ENCODE measurements at regions not wholly inside any gene's neighbourhood (a gene's known extent, or its start where the extent isn't known, plus 50 kb on each side); places are given as distances from the start of the nearest gene placed in this dataset.

DNA sequence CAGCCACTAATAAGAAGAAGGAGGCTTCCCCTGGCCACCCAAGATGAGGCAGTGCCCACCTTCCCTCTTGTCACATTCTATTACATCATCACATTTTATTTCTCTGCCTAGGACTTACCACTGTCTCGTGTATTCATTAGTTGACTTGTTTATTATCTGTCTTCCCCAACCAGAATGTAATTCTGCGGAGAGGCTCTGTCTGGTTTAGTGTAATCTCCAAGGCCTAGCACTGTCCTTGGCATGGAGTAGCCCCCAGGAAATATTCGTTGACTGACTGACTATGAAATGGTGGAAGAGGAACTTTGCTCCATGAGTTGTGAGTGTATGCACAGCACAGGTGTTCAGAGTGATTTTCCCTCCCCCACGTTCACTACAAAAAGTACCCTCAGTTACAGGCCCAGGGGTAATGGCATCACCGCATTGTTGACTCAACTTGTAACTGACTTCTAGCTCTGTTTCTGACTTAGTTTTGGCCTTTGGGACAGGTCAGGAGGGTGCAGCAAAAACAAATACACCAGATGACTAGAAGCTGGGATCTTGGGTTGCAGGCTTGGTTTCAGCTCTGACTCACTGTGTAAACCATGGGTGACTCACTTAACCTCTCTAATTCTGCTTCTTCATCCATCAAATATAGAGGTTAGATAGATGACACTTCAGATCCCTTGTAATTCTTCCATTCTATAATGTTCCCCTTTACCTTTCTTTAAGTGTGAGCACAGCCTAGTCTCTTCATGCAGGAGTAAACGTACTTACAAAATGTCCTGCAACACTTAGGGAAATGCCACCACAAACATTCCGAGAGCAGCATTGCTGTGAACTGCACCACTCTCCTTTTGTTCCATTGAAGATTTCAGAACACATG is 229.7 kb downstream of the KCNRG start (continued):
- no peak for TF ChIP-seq ZNF747 (tag by site-specific recombination; IDR thresholded peaks at IDR 0.05)
- peak; percentile 80 for TF ChIP-seq ZFP37 (tag by site-specific recombination; IDR thresholded peaks at IDR 0.05)
- no peak for TF ChIP-seq ZNF146 (tag by site-specific recombination; IDR thresholded peaks at IDR 0.05)
- no peak for TF ChIP-seq SP3 (tag by site-specific recombination; IDR thresholded peaks at IDR 0.05)
- 0 out of 2 replicates have a peak, but pooled peaks have one; percentile 60 for TF ChIP-seq ZNF324 (tag by site-specific recombination; IDR thresholded peaks at IDR 0.05)
- no peak for TF ChIP-seq ZNF670 (tag by site-specific recombination; IDR thresholded peaks at IDR 0.05; ENCODE audit: low read depth)
- TF ChIP-seq ZXDB (tag by site-specific recombination; IDR thresholded peaks at IDR 0.05) = no peak
- TF ChIP-seq, protein P1, sequence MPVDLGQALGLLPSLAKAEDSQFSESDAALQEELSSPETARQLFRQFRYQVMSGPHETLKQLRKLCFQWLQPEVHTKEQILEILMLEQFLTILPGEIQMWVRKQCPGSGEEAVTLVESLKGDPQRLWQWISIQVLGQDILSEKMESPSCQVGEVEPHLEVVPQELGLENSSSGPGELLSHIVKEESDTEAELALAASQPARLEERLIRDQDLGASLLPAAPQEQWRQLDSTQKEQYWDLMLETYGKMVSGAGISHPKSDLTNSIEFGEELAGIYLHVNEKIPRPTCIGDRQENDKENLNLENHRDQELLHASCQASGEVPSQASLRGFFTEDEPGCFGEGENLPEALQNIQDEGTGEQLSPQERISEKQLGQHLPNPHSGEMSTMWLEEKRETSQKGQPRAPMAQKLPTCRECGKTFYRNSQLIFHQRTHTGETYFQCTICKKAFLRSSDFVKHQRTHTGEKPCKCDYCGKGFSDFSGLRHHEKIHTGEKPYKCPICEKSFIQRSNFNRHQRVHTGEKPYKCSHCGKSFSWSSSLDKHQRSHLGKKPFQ (tag by site-specific recombination; IDR thresholded peaks at IDR 0.05) = no peak
- TF ChIP-seq, protein P2, sequence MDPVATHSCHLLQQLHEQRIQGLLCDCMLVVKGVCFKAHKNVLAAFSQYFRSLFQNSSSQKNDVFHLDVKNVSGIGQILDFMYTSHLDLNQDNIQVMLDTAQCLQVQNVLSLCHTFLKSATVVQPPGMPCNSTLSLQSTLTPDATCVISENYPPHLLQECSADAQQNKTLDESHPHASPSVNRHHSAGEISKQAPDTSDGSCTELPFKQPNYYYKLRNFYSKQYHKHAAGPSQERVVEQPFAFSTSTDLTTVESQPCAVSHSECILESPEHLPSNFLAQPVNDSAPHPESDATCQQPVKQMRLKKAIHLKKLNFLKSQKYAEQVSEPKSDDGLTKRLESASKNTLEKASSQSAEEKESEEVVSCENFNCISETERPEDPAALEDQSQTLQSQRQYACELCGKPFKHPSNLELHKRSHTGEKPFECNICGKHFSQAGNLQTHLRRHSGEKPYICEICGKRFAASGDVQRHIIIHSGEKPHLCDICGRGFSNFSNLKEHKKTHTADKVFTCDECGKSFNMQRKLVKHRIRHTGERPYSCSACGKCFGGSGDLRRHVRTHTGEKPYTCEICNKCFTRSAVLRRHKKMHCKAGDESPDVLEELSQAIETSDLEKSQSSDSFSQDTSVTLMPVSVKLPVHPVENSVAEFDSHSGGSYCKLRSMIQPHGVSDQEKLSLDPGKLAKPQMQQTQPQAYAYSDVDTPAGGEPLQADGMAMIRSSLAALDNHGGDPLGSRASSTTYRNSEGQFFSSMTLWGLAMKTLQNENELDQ (tag by site-specific recombination; IDR thresholded peaks at IDR 0.05; ENCODE audit: low read depth) = no peak
- TF ChIP-seq MYNN (tag by site-specific recombination; IDR thresholded peaks at IDR 0.05; ENCODE audit: borderline replicate concordance) = no peak
- TF ChIP-seq, protein P3, sequence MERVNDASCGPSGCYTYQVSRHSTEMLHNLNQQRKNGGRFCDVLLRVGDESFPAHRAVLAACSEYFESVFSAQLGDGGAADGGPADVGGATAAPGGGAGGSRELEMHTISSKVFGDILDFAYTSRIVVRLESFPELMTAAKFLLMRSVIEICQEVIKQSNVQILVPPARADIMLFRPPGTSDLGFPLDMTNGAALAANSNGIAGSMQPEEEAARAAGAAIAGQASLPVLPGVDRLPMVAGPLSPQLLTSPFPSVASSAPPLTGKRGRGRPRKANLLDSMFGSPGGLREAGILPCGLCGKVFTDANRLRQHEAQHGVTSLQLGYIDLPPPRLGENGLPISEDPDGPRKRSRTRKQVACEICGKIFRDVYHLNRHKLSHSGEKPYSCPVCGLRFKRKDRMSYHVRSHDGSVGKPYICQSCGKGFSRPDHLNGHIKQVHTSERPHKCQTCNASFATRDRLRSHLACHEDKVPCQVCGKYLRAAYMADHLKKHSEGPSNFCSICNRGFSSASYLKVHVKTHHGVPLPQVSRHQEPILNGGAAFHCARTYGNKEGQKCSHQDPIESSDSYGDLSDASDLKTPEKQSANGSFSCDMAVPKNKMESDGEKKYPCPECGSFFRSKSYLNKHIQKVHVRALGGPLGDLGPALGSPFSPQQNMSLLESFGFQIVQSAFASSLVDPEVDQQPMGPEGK (tag by site-specific recombination; IDR thresholded peaks at IDR 0.05) = peak; percentile 43
- no peak for TF ChIP-seq KLF16 (tag by site-specific recombination; IDR thresholded peaks at IDR 0.05)
- TF ChIP-seq ZNF48 (tag by site-specific recombination; IDR thresholded peaks at IDR 0.05) = no peak
- TF ChIP-seq ZNF184 (tag by site-specific recombination; IDR thresholded peaks at IDR 0.05) = peak; percentile 73
- TF ChIP-seq ZNF311 (tag by site-specific recombination; IDR thresholded peaks at IDR 0.05; ENCODE audit: borderline replicate concordance) = no peak
- peak; percentile 68 for TF ChIP-seq OSR2 (tag by site-specific recombination; IDR thresholded peaks at IDR 0.05)
- no peak; the same call in 1 of the 2 replicates for TF ChIP-seq TRIM28 (IDR thresholded peaks at IDR 0.05; ENCODE audit: borderline replicate concordance, low read length)
- no peak for TF ChIP-seq ZNF555 (tag by site-specific recombination; conservative IDR thresholded peaks at IDR 0.05)
- peak; percentile 84 for TF ChIP-seq ZNF660 (tag by site-specific recombination; IDR thresholded peaks at IDR 0.05)
- peak; percentile 52; the same call in 1 of the 2 replicates for TF ChIP-seq ZNF366 (tag by site-specific recombination; conservative IDR thresholded peaks at IDR 0.05)
- TF ChIP-seq IKZF3 (tag by site-specific recombination; IDR thresholded peaks at IDR 0.05) = no peak
- TF ChIP-seq, protein P4, sequence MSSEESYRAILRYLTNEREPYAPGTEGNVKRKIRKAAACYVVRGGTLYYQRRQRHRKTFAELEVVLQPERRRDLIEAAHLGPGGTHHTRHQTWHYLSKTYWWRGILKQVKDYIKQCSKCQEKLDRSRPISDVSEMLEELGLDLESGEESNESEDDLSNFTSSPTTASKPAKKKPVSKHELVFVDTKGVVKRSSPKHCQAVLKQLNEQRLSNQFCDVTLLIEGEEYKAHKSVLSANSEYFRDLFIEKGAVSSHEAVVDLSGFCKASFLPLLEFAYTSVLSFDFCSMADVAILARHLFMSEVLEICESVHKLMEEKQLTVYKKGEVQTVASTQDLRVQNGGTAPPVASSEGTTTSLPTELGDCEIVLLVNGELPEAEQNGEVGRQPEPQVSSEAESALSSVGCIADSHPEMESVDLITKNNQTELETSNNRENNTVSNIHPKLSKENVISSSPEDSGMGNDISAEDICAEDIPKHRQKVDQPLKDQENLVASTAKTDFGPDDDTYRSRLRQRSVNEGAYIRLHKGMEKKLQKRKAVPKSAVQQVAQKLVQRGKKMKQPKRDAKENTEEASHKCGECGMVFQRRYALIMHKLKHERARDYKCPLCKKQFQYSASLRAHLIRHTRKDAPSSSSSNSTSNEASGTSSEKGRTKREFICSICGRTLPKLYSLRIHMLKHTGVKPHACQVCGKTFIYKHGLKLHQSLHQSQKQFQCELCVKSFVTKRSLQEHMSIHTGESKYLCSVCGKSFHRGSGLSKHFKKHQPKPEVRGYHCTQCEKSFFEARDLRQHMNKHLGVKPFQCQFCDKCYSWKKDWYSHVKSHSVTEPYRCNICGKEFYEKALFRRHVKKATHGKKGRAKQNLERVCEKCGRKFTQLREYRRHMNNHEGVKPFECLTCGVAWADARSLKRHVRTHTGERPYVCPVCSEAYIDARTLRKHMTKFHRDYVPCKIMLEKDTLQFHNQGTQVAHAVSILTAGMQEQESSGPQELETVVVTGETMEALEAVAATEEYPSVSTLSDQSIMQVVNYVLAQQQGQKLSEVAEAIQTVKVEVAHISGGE (tag by site-specific recombination; conservative IDR thresholded peaks at IDR 0.05; ENCODE audit: low read depth) = no peak
- TF ChIP-seq ZNF529 (tag by site-specific recombination; IDR thresholded peaks at IDR 0.05; ENCODE audit: insufficient replicate concordance) = no peak
- TF ChIP-seq, protein P5, sequence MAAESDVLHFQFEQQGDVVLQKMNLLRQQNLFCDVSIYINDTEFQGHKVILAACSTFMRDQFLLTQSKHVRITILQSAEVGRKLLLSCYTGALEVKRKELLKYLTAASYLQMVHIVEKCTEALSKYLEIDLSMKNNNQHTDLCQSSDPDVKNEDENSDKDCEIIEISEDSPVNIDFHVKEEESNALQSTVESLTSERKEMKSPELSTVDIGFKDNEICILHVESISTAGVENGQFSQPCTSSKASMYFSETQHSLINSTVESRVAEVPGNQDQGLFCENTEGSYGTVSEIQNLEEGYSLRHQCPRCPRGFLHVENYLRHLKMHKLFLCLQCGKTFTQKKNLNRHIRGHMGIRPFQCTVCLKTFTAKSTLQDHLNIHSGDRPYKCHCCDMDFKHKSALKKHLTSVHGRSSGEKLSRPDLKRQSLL (tag by site-specific recombination; IDR thresholded peaks at IDR 0.05) = no peak
- TF ChIP-seq ZNF23 (tag by site-specific recombination; IDR thresholded peaks at IDR 0.05; ENCODE audit: borderline replicate concordance) = no peak
- TF ChIP-seq BCL11A (tag by site-specific recombination; IDR thresholded peaks at IDR 0.05; ENCODE audit: low read depth) = peak; percentile 72; the same call in 1 of the 2 replicates
- TF ChIP-seq SCRT2 (tag by site-specific recombination; IDR thresholded peaks at IDR 0.05) = 0 out of 2 replicates have a peak, but pooled peaks have one; percentile 46

Data from HEK293 (cell line).